ENCODE measurements at regions not wholly inside any gene's neighbourhood (a gene's known extent, or its start where the extent isn't known, plus 50 kb on each side); places are given as distances from the start of the nearest gene placed in this dataset.
"Not testable (repeated sequence)": the region's sequence is repeated elsewhere in the genome, so short reads cannot be mapped to it uniquely, and the experiment has no call there.

GRCh38 chr7:63045575-63045974 lies 953.1 kb upstream of the ZNF722 start:
- Histone ChIP-seq H3K4me1 (no peaks in the 10 kb centered on the region), H3K36me3 (no peaks in the 10 kb centered on the region), H3K27me3 (no peaks in the 10 kb centered on the region), H3K4me3 (no peak overlapping the region), H3K9me3 (no peaks in the 10 kb centered on the region), H3K27ac (no peak overlapping the region)
- TF ChIP-seq CTCF (IDR thresholded peaks at IDR 0.05) = no peak
- DNase-seq = no peak
- intact Hi-C loops (cut with DNase I; ENCODE audit: low total_unique reads) = no loop called here

- H3K27ac ChIP-seq = no peak overlapping the region
- intact Hi-C loops (cut with DNase I; ENCODE audit: low total_unique reads) = no loop called here
- no peak for DNase-seq
- H3K36me3 ChIP-seq = no peaks in the 10 kb centered on the region
- H3K9me3 ChIP-seq = no peaks in the 10 kb centered on the region
- no peaks in the 10 kb centered on the region for H3K27me3 ChIP-seq
- no peak for TF ChIP-seq CTCF (IDR thresholded peaks at IDR 0.05)
- H3K4me1 ChIP-seq = no peaks in the 10 kb centered on the region
- H3K4me3 ChIP-seq = no peak overlapping the region
Measured at GRCh38 chr7:63046612-63047011, 952.0 kb upstream of the ZNF722 start.

- Histone ChIP-seq H3K27ac (no peak overlapping the region), H3K4me3 (no peak overlapping the region), H3K9me3 (no peaks in the 10 kb centered on the region), H3K36me3 (no peaks in the 10 kb centered on the region), H3K27me3 (no peaks in the 10 kb centered on the region), H3K4me1 (no peaks in the 10 kb centered on the region)
- no peak for DNase-seq
- intact Hi-C loops (cut with DNase I; ENCODE audit: low total_unique reads) = no loop called here
- no peak for TF ChIP-seq CTCF (IDR thresholded peaks at IDR 0.05)
Measured at GRCh38 chr7:63047061-63047460, 951.6 kb upstream of the ZNF722 start.

GRCh38 chr7:63047546-63047945 lies 951.1 kb upstream of the ZNF722 start:
- Histone ChIP-seq H3K27ac (no peak overlapping the region), H3K4me3 (no peak overlapping the region), H3K4me1 (no peaks in the 10 kb centered on the region), H3K27me3 (no peaks in the 10 kb centered on the region), H3K36me3 (no peaks in the 10 kb centered on the region), H3K9me3 (peaks cover 0 to 4% (median 0%) of the 10 kb centered on the region in 3 donors)
- no peak for DNase-seq
- TF ChIP-seq CTCF (IDR thresholded peaks at IDR 0.05) = no peak
- intact Hi-C loops (cut with DNase I; ENCODE audit: low total_unique reads) = no loop called here

- Histone ChIP-seq H3K4me3 (no peak overlapping the region), H3K27ac (no peak overlapping the region), H3K36me3 (no peaks in the 10 kb centered on the region), H3K9me3 (peaks cover 0 to 21% (median 20%) of the 10 kb centered on the region in 3 donors), H3K27me3 (no peaks in the 10 kb centered on the region), H3K4me1 (no peaks in the 10 kb centered on the region)
- no peak for TF ChIP-seq CTCF (IDR thresholded peaks at IDR 0.05)
- peak in 1 of 2 donors; percentile 44 for DNase-seq
- intact Hi-C loops (cut with DNase I; ENCODE audit: low total_unique reads) = no loop called here
Measured at GRCh38 chr7:63054191-63054661, 944.4 kb upstream of the ZNF722 start.

GRCh38 chr7:63057265-63057664 lies 941.4 kb upstream of the ZNF722 start:
- H3K4me3 ChIP-seq = no peak overlapping the region
- DNase-seq = peak in 1 of 2 donors; percentile 15
- H3K27me3 ChIP-seq = no peaks in the 10 kb centered on the region
- H3K36me3 ChIP-seq = no peaks in the 10 kb centered on the region
- intact Hi-C loops (cut with DNase I; ENCODE audit: low total_unique reads) = no loop called here
- peaks cover 0 to 23% (median 20%) of the 10 kb centered on the region in 3 donors for H3K9me3 ChIP-seq
- no peak for TF ChIP-seq CTCF (IDR thresholded peaks at IDR 0.05)
- no peak overlapping the region for H3K27ac ChIP-seq
- H3K4me1 ChIP-seq = no peaks in the 10 kb centered on the region

GRCh38 chr7:63060701-63061100 lies 937.9 kb upstream of the ZNF722 start:
- H3K9me3 ChIP-seq; H3K4me3 ChIP-seq; intact Hi-C loops (cut with DNase I; ENCODE audit: low total_unique reads); H3K4me1 ChIP-seq; H3K36me3 ChIP-seq; H3K27me3 ChIP-seq; H3K27ac ChIP-seq: not testable (repeated sequence)
- DNase-seq = peak in 1 of 2 donors; percentile 23
